HG03025 (cell line): ENCODE measurements at regions not wholly inside any gene's neighbourhood (a gene's known extent, or its start where the extent isn't known, plus 50 kb on each side); places are given as distances from the start of the nearest gene placed in this dataset.

ENCODE experiments used
- ATAC-seq: cut with Tn5 transposase; IDR thresholded peaks from one replicate; pipeline ENCODE4 v1.9.1; 2021; ENCODE audit warnings: mild to moderate bottlenecking, moderate library complexity; ENCODE audit not compliant: unreplicated experiment, low FRiP score

DNA sequence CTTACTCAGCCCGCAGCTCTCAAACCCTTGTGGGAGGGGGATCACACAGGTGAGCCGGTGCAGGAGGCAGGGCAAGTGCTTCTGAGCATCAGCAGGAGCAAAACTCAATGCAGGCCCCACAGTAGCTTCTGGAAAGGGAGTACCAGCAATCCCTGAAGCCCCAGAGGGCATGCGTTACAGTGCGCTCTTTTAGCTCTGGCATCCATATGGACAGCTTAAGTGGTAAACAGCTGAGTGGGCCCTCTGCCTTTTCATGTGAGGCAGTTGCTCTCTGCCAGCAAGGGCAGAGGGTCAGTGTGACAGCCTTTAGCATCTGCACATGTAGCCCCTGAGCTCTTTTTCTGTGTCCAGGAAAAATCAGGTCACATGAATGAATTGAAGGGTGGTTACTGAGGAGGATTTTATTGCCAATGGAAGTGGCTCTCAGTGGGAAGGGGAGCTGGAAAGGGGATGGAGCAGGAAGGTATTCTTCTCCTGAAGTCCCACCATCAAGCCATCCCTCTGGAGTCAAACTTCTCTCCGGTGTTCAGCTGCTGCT is 464.3 kb upstream of the THRB start:
- ATAC-seq: no peak

DNA sequence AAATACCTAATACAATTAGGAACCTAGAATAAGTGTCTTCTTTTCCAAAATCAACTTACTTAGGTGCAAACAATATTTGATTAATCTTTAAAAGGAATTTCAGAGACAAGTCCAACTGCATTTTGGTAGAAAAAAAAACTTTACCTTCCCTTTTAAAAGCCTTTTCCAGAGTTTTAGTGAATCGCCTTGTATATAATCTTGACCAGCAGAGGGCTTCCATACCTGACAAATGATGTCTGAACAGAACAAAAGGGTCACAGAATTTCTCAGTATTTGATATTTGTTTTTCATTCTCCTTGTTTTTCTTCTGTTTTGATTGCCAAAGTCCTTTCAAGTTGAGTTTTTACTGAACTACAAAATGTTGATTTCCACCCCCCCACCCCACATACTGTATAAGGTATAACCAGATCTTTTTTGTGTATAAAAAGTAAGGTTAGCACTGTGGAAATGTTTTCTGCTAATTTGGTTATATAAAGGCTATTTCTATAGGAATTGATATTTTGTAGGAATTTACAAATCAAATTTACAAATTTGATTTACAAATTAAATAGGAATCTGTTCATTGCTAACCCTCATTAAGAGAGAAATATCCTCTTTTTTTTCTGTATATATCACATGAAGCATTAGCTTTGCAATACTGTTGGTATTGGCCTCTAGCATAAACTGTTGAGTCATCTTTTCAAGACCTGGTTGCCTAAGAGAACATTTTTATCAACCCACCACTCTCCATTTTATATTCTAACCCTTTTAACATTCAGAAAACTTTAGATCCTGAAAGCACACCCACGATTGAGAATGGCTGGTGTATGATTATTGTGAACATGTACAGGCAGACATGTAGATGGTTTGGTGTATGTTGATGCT is 464.1 kb upstream of the RARB start:
- ATAC-seq: no peak

DNA sequence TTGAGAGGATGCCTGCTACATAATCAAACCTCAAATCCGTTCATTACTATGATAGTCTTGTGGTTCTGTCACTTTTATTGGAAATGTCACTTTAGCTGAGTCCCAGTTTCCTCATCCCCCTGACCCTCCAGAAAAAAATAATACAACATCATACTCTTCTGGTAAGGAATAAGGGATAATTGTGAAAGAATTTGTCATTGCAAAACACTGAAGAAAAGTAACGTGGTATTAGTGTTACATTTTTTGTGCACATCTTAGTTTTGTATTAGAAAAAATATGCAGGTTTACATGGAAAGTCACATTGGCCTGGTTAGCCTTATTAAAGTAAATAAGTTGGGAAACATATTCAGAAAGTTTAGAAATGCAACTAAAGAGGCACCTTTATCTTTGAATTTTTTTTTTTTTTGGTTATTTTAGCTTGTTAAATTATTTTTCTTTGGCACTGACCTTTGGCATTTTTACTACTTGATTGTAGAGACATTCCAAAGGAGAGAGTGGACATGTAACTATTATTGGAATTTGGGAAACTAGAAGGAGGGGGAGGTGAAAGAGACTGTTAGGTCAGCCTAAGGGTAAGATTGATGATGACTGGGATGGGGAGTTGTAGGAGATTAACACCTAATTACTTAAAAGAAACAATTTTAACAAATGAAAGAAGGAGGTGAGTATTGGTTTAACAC is 462.2 kb upstream of the RARB start:
- ATAC-seq: no peak

DNA sequence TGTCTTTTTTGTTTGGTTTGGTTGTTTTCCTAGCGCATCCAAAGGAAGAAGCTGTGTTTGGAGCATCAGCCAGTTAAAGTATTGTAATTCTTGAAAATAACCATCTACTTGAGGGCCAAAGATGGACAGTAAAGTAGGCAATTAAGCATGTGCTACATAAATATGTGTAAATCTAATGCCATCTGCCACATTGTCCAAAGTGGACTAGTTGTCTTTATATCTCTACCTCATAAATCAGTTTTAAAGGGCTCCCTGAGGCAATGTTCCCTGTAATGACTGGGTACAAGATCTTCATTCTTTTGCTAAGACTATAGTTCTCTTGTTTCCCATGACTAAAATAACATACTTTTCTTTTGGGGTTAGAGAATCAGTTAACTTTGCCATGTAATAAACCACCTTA is 460.0 kb upstream of the RARB start:
- no peak for ATAC-seq

DNA sequence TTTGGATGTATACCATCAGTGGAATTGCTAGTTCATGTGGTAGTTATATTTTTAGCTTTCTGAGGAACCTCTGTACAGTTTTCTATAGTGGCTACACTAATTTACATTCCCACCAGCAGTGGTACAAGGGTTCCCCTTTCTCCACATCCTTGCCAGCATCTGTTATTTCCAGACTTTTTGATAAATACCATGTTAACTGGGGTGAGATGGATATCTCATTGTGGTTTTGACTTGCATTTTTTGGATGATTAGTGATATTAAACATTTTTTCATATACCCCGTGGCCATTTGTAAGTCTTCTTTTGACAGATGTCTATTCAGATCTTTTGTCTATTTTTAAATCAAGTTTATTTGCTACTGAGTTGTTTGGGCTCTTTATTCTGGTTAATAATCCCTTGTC is 455.6 kb upstream of the RARB start:
- no peak for ATAC-seq

DNA sequence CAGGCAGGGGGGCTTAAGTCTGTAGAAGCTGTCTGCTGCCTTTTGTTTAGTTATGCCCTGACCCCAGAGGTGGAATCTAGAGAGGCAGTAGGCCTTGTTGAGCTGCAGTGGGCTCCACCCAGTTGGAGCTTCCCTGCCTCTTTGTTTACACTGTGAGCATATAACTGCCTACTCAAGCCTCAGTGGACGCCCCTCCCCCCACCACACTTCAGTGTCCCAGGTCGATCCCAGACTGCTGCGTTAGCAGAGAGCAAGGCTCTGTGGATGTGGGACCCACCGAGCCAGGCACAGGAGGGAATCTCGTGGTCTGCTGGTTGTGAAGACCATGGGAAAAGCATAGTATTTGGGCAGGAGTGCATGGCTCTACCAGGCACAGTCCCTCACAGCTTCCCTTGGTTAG is 446.8 kb upstream of the RARB start:
- ATAC-seq: no peak

DNA sequence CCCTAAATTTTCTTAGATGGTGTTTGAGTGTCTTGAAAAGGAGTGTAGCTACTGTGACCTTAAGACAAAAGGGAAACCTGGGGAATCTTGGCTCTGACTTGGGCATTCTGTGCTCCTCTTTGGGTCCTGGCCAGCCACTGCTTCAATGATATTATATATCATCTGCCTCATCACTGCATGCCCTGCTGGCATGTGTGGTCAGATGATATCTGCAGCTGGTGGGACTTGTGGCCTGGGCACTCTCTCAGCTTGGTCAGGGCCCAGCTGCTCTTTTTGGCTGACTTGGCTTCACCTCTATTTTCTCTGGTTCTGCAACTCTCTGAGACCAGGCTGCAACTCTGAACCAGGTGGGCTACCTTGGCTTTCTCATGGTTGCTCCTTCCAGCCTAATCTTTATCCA is 446.1 kb upstream of the RARB start:
- ATAC-seq: no peak

DNA sequence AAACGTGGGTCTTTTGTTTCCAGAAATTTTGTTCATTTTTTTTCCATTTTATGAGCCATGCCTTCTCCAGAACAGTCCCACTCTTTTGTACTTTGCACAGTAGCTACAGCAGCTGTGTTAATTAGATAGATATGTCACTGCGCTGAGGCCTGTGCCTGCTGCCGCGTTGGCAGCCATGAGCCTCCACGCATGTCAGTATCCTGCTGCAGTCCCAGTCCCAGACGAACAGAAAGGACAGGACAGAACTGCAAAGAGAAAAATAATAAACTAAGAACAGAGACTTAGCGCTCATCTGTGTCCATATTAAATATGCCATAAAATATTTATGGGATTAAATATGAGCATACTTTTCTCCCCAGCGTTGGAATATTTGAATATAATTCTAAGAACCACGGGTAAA is 442.4 kb upstream of the RARB start:
- no peak for ATAC-seq

DNA sequence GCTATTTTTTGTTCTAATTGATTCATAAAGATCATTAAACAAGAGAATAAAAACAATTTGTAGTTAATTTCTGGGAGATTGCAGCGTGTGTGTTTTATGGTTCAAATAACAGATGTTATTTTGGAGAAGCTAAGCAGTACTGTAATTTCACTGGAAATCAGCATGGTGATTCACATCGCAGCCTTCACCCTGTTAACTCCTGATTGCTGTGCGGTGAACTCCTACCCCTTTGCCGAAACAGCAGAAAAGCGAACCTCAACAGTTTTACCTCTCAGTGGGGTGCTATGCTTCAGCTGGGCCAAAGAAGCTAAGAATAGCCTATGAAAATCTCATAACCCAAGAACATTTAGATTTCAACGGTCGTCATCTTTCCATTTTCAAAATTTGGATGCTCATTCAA is 441.5 kb upstream of the RARB start:
- ATAC-seq: no peak

DNA sequence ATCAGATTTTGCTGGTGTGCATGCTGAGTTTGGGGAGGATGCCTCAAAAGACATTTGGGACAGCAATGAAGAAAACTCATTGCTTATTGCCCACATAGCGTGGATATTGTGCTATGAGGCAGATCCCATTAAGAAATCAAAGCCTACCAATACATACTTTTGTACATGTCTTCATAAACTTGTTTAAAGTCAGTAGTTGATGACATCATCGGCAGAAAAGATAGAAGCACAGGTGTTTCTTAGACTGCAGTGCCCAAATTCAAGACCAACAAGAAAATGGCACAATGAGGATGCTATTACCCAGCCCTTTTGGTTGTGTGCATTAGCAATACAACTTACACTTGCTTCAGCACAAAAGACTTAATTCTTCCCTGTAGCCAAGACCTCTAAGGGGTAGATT is 428.7 kb upstream of the RARB start:
- ATAC-seq: no peak

DNA sequence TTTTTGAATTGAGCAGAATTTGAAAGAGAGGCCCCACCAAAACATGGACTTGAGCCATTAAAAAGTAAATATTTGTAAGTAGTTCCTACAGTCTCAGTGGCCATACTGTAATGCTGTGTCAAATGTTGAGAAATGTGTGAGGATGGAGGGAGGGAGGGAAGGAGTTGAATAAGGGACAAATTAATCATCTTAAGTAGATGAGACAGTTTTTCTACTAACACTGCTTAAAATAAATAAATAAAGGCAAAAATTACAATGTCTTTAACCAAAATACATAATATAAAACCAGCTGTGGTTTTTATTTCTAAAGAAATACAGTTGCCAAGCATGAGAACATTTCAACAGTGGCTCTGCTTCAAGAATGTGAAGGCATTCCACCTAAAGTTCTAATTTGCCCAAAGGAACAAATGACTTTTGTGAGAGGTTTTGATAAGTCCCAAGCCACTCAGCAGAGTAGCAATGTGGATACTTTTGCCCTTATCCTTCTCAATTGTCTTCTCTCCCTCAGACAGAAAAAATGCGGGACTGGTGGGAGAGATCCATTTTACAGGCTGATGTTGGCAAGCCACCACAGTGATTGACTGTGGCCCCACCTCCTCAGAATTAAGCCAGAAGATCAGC is 427.0 kb upstream of the RARB start:
- ATAC-seq: no peak

DNA sequence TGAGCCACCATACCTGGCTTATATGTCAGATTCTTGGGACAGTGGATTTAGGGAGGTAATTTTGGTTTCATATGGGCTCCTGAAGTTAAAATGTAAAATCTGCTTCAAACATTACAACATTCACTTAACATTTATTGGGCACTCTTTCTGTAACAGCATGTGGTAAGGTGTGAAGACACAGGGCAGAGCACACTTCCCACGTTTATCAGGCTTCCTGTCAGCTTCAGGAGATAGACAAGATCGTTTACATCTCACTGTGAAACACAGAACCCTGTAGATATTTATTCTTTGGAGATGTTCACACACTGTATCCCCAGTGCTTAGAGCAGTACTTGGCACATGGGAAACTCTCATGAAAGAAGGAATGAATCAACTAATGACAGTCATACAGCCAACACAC is 426.0 kb upstream of the RARB start:
- no peak for ATAC-seq

DNA sequence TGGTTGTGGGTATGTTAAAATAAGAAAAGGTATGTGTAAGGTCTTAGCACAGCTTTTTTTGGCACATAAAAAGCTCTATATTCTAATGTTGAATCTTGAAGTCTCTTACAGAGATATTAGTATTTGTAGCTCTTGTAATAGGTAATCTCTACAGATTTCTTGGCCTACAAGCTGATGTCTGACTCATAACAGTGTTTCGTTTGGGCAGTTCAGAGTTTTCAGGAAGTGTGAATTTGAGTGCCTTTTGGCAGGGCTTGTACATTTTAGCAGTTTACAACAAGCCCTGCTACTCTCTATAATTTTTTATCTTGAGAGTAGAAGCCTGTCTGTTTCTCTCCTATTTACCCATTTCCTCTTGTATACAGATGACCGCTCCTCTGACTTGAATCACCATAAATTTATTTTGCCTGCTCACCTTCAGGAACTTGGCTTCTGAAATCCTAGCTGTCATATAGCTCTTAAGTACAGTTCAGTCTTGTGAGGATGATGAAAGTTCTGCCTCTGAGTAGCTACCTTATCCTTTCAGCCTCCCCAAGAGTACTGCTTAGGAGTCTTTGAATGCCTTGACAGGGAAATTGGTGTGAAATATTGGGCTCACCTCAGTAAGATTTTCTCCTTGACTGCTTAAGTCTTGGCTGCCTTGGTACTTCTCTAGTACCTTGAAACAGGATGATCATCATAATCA is 419.9 kb upstream of the RARB start:
- peak; percentile 95 for ATAC-seq

DNA sequence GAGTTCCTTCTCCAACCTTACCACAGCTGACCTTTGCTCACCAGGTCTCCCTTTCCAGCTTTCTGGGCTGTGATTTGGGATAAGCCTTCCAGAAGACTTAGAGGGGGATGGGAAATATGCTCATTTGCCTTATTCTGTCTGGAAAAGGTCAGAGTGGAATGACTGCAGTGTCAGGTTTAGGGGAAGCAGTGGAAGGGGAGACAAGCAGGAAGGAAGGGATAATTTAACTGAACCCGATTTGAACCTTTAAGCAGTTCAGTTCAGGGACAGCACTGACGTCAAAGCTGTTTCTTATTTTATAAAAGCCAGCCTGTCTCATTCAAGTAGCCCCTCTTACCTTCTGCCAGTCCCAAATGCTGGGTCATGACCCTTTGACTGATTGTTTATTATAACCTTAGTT is 418.4 kb upstream of the RARB start:
- ATAC-seq: no peak

DNA sequence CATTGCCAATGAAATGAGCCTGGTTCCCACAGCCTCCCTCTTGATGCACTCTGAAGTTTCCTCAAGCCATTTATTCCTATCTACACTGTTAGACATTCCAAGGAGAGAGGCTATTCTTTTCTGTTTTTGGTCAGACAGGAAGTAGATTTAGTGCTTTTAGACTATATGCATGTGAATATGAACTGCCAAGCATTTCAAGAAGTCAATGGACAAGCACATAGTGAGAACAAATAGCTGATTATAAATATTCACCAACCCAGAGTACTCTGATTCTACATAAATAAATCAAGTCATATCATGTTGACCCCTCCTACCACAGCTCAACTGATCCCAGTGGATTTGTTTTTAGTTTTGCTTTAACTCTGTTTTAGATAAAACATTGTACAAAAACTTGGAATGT is 412.5 kb upstream of the RARB start:
- ATAC-seq: no peak

DNA sequence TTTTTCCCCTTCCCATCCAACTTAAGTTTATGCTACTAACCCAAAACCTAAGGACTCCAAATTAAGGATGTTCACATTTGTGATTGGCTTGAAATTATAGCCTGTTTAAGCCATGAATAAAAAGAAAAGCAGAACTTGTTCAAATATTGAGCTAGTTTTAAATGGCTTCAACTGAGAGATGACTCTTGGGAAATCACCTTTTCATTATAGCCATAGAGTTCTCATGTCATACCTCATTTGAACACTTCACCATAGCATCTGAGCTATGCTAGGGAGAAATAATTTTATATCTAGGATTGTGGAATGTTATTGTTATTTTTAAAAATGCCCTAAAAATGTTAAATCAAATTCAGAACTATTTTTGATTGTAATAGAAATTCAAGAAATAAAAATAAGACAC is 409.2 kb upstream of the RARB start:
- no peak for ATAC-seq

DNA sequence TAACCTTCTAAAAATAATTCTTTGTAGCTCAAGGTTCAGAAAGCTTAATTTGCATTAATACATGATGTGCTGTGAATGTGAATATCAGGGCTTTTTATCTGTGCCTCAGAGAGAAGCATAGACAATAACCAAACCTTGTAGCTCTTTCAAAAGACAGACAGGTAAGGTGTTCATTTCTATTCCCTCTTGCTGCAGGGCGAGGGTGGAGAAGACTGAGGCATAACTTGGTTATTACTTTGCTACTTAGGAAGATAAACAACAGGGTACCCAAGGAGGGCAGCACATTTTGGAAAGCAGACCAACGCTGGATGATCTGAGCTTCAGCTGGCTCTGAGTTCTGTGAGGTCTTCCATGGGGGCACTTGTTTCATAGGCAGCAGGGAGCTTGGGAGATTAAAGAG is 408.6 kb upstream of the RARB start:
- no peak for ATAC-seq

DNA sequence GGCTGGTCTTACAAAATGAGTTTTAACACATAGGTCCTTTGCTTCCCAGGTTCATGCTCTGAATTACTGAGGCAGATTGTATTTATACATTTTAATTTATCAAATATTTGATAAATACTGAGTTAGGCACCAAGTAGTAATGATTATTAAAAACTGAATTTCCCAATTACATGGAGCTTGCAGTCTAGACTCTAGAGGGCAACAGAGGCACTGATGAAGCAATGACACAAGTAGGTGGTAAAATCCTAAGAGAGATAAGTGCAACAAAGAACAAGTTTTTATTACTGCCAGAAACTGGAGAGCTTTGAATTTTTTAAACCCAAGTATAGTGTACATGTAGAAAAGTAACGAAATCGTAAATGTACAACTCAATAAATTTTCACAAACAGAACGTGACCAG is 406.2 kb upstream of the RARB start:
- ATAC-seq: no peak

DNA sequence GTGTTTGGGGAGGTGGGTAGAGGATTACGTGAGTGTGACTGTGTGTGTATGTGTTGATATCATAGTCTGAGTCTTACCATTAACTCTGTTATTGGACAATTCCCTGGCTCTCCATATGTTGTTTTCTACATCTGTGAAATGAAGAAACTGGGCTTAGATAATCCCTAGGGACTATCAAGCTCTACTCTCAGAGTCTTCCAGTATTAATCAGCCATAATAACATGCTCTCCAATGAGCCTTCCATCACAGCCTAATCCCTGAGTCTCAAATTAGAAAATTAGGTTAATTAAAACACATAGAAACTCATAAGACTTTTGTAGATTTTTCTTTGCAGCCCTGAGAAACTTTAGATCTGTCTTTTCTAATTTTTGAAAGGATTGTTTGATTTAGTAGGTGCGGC is 404.2 kb upstream of the RARB start:
- ATAC-seq: no peak

DNA sequence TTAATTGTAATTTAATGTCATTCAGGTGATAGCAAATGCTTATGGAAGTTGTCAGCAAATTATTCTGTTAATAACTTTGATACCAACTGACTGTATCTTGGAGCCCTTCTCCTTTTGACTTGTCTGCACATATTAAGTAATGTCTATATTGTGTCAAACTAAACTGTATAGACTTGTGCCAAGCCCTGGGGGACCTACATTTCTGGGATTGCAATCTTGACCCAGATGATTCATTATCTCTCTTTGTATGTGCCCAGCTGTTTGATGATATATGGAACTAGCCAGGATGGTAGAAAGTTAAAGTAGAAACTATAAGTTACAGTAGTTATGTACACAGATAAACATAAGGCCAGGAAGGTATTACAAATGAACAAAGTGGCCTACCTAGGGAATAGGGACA is 402.8 kb upstream of the RARB start:
- no peak for ATAC-seq

DNA sequence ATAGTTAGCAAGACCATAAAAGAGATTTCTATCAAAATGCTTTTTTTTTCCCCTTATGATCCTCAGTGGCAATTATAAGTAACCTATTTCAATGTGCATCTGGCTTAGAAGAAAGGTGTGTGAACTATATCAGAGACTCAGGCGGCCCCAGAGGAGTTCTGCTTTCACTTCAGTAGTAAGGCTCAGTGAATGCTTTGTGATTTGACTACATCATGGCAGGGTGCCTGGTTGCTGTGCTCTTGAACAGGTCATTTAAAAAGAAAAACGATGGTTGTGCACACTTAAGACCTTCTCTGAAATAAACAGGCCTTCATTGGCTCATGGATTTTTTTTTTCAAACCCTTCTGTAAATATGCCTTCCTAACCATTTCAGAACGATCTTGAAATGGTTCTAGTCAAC is 400.4 kb upstream of the RARB start:
- no peak for ATAC-seq
